HG03196 (cell line): ENCODE measurements at regions not wholly inside any gene's neighbourhood (a gene's known extent, or its start where the extent isn't known, plus 50 kb on each side); places are given as distances from the start of the nearest gene placed in this dataset.
"Not testable (repeated sequence)": the region's sequence is repeated elsewhere in the genome, so short reads cannot be mapped to it uniquely, and the experiment has no call there.

Experiments used
- ATAC-seq: cut with Tn5 transposase; IDR thresholded peaks from one replicate; pipeline ENCODE4 v1.9.1; 2021; ENCODE audit not compliant: unreplicated experiment

GRCh38 chr4:167918077-167918476 lies 174.3 kb upstream of the ANXA10 start:
- no peak for ATAC-seq

- ATAC-seq: no peak
Observed at GRCh38 chr4:167930166-167930565, 162.2 kb upstream of the ANXA10 start.

DNA sequence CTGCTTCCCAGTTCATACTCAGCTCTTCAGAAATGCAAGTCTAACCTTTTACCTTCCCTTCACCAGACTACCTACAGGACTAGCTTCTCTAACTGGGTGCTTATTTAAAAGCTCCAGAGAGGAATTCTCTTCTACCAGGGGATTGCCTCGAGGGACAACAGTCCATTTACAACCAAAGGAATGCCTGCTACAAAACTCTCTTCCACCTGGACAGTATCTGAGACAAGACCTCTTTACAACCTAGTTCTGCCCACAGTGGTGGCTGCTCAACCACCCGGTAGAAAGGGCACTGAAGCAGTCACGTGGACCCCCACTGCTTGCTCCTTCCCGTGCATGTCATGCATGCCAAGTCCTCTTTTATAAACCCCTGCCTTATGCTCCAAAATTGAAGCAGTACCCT lies 158.1 kb upstream of the ANXA10 start:
- no peak for ATAC-seq

DNA sequence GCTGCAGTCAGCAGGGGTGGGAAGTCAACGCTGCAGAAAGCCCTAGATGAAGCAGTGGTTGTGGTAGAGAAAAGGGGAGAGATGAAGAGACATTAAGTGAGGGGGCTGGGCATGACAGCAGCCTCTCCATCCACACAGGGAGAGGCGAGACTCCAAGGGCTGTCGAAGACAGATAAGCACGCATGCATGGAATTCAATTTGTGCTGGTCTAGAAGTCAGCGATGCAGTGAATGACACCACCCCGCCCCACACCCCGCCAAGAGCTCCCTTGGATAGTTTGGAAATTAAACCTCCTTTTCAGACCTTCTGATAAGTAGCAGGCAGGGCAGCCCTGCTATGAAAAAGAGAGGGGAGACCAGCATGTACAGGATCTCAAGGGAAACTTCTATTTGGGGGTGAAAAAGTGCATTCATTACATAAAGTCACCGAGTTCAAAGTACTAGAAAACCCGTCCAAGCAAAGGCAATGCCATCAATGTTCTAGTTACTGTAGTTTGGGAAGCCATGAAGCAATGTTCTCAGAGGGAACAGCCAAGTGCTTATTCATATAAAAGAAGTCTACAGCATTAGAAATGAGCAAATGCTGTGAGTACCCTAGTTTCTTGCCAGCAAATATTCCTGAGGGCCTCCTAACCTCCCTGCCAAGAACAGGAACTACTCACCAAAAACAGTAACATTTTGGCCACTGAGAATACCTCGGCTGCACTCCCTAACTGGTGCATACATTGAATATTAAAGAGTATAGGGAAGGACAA lies 152.3 kb upstream of the ANXA10 start:
- ATAC-seq: no peak

DNA sequence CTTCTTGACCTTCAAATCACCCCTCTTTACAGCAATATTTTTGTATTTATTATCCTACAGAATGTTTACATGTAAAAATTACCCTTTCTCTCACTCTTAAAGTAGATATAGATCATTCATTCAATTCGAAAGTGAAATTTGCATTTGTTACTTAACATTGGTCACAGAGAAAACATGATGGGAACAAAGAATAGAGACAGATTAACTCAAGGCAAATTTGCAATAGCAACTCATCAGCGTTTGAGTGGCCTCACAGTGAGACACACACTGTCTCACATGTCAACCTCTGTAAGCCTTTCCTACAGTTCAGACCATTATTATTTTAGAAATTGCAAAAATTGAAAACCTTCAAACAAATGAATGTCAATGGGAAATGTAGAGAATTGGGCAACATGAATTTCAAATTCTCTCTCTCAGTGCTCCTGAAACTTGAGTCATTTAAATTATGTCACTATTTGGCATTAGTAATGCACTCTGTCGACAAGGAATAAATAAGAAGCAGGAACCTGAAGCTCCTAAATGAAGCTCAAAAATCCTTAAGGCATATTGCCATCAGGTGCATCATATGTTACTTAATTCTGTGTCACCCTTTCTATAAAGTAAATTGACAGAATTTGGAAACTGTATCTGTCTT lies 148.3 kb upstream of the ANXA10 start:
- ATAC-seq: no peak

GRCh38 chr4:167944721-167945120 lies 147.6 kb upstream of the ANXA10 start:
- no peak for ATAC-seq

DNA sequence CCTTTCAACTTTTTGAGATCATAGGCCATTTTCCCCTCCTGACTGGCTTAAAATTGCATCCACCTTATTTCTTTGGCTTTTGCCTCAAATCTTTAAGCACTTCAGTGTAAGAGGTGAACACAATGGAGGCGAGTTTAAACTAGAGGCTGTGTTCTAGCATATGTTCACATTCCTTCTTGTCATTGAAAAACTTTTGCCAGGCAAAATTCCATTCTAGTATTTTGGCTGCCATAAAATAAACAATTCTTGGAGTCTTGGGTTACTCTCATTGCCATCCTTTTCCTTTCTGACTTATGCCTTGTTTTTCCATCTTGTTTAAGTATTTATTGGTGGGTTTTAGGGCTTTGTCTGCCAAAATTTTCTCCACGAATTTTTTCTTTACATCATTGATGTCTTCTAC lies 137.3 kb upstream of the ANXA10 start:
- no peak for ATAC-seq

GRCh38 chr4:167956676-167957075 lies 135.7 kb upstream of the ANXA10 start:
- no peak for ATAC-seq

DNA sequence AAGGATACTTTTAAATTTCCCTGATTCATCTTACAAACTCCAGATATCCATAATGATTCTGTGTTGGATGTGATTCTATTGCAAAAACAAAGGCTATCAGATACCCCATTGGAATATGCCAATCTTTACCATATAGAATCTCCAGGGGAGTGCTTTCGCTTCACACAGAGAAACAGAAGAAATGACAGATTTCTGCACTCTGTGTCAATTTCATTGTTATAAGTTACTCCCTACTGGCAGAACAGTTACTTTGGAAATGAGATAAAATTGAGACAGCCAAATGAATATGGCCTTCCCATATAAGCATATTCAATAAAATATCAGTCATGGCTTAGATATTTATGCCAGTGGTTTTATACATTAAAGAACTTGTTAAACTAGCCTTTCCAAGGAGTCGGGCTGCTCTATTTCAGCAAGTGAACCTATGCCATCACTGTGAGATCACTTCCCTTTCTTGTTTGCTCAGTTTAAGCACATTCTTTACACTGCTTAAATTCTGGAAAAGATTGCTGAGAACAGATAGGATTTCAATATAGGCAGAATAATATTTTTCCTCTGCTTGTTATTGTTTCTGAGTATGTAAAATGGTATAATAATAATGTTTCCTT lies 127.5 kb upstream of the ANXA10 start:
- no peak for ATAC-seq

DNA sequence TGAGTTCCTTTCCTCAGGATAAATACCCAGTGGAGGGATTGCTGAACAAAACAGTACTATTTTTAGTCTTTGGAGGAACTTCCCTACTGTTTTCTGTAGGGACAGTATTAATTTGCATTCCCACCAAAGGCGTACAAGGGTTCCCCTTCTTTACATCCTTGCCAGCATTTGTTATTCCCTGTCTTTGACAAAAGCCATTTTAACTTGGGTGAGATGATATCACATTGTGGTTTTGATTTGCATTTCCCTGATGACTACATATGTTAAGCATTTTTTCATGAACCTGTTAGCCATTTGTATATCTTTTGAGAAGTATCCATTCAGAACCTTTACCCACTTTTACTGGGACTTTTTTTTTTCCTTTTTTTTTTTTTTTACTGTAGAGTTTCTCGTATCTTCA lies 126.2 kb upstream of the ANXA10 start:
- no peak for ATAC-seq

DNA sequence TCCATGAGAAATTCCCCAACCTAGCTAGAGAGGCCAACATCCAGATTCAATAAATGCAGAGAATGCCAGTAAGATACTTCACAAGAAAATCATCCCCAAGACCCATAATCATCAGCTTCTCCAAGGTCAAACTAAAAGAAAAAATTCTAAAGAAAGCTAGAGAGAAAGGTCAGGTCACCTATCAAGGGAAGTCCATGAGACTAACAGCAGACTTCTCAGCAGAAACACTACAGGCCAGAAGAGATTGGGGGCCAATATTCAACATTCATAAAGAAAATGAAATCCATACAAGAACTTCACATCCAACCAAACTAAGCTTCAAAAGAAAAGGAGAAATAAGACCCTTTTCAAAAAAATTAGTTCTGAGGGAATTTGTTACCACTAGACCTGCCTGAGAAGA lies 118.8 kb upstream of the ANXA10 start:
- no peak for ATAC-seq

DNA sequence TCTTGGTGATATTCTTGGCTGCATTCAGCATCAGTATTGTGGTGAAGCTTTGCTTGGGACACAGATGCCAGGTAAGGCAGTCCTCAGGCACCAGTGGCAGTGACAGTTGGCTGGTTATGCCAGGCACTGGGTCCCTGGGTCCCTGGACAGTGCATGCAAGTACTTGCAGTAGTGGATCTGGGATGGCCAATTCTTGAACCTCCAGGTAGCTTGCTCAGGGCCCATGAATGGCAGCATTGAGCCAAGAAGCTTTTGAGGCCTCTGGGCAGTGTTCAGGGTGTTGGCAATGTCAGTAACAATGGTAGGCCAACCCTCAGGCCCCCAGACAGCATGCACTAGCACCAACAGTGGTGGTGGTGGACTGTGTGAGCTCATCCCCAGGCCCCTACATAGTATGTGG lies 106.8 kb upstream of the ANXA10 start:
- no peak for ATAC-seq

DNA sequence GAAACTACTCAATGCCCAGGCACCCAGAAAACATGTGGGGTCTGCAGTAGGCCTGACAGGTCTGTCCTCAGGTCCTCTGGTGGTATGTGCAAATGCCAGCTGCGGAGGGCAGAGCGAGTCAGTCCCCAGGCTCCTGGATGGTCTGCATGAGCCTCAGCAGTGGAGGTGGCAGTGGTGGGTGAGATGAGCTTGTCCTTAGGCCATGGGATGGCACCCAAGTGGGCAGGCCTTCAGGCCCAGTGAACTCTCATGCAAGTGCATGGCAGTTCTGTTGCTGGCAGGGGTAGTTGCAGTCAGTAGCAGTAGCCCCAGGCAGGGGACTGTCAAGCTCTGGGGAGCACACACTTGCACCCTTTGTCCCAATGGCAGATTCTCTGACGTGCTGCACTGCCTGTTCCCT lies 106.3 kb upstream of the ANXA10 start:
- ATAC-seq: no peak

- ATAC-seq: no peak
Observed at GRCh38 chr4:167987285-167987684, 105.1 kb upstream of the ANXA10 start.

- no peak for ATAC-seq
Observed at GRCh38 chr4:167989815-167990214, 102.5 kb upstream of the ANXA10 start.

DNA sequence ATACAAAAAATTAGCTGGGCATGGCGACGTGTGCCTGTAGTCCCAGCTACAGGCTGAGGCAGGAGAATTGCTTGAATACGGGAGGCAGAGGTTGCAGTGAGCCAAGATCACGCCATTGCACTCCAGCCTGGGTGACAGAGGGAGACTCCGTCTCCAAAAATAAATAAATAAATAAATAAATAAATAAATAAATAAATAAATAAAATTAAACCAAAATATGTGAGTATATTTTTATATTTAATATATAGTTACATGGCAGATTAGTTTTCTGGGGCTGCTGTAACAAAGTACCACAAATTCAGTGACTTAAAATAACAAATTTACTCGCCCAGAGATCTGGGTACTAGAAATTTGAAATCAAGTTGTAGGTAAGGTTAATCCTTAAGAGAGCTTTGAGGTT lies 84.2 kb upstream of the ANXA10 start:
- ATAC-seq: not testable (repeated sequence)

DNA sequence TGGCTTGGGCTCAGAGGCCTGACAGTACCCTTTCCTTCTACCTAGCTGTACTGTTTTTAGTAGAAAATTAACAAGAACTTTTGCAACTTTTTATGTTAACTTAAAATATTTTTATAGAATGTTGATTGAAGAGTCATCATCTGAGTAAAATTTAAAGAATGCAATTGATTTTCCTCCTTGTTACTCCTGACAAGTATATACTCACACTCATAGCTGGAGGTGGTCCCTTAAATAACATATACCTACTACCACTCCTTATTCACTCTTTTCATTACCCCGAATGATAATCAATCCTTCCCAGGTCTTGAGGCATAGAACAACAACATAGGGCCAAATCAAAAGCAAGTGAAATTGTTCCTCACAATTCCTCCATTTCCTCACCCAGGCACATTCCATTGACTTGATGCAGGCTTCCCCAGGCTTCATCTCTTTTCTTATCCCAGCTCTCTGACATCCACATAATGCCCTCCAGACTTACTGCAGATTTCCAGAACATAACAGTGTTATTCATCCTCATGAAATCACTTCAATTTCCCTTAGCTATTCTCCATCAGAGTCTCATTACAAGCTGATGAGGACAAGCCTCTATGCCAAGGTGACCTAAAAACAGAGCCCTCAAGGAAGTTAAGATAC lies 73.2 kb upstream of the ANXA10 start:
- no peak for ATAC-seq

DNA sequence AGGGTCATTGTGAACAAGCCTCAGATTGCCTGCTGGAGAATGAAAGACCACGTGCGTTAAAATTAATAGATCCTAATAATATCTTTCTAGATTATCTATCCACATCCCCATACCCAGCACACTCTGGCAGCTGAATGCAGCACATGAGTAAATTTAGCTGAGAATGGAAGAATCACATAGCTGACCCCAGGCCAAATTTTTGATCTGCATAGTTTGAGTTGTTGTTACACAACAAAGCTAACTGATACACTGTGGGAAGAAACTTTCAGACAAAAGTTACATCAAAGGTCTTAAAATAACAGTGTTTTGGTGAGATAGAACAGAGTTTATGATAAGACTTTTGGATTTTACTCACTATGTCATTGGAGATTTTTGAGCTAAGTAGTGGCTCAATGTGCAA lies 72.4 kb upstream of the ANXA10 start:
- ATAC-seq: no peak

DNA sequence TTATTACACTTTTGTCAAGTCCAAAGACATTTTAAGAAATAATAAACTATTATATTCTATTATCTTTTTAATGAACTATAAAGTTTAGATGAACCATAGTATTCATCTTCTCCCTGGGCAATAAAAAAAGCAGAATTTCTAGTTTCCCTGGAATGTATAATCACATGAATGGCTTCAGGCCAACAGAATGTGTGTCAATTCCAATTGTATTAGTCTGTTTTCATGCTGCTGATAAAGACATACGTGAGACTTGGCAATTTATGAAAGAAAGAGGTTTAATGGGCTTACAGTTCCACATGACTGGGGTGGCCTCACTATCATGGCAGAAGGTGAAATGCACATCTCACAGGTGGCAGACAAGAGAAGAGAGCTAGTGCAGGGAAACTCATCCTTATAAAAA lies 70.7 kb upstream of the ANXA10 start:
- ATAC-seq: no peak

GRCh38 chr4:168028568-168028967 lies 63.8 kb upstream of the ANXA10 start:
- ATAC-seq: no peak

GRCh38 chr4:168028970-168029597 lies 63.3 kb upstream of the ANXA10 start:
- no peak for ATAC-seq

DNA sequence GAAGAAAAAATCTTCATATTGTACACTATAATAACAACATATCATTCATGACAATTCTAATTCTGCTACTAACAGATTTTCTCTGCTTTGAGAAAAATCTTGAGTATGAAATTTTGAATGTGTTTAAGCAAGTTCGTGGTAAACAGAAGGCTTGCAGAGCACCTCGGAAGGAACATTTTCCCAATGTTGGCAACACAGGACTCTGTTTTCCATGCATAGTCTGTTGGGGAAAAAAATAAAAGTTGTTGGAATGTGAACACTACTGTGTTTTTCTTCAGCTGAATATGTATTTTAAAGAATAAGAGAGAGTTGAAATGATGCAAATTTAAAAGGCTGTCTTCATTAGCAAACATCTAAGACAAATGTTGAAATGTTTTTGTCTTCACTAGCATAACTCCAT lies 54.7 kb upstream of the ANXA10 start:
- no peak for ATAC-seq
